HG03342 (cell line): ENCODE measurements at regions not wholly inside any gene's neighbourhood (a gene's known extent, or its start where the extent isn't known, plus 50 kb on each side); places are given as distances from the start of the nearest gene placed in this dataset.

Experiments used
- ATAC-seq: cut with Tn5 transposase; IDR thresholded peaks from one replicate; pipeline ENCODE4 v1.9.1; 2021; ENCODE audit warnings: mild to moderate bottlenecking, moderate library complexity; ENCODE audit not compliant: unreplicated experiment

GRCh38 chr6:45791211-45792168 lies 224.2 kb downstream of the CLIC5 start:
- no peak for ATAC-seq

DNA sequence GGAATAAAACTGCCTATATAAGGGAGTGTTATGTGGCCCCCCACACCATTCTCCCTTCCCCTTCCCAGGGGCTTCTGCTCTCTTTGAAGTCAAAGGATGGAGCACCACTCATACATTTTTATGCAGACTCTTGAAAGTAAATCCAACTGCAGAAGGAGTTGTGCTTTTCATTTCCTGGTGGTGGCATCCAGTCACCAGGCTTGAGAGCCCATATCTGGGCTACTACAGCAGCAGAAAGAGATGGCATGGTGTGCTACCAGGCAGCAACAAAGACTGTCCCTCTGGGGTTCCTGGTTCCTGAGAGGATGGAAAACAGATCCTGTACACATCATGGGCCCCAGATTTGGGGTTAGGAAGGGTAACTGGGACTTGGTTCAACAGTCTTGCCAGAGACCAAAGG lies 226.4 kb downstream of the CLIC5 start:
- ATAC-seq, result no peak

DNA sequence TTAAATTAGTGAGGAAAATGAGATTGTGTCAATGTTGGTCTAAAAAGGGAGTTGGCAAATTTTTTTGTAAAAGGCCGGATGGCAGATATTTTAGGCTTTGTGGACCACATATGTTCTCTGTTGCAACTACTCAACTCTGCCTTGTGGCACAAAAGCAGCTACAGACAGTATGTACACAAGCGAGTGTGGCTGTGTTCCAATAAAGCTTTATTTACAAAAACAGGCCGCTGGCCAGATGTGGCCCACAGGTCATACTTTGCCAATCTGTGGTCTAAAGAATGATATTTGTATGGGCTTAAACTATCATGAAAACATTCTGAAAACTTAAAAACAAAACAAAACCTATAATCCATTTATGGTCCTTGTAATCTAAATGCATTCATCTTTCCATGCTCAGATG lies 228.3 kb downstream of the CLIC5 start:
- ATAC-seq, result no peak

- no peak for ATAC-seq
These were observed 229.3 kb downstream of the CLIC5 start for GRCh38 chr6:45786355-45786781.

DNA sequence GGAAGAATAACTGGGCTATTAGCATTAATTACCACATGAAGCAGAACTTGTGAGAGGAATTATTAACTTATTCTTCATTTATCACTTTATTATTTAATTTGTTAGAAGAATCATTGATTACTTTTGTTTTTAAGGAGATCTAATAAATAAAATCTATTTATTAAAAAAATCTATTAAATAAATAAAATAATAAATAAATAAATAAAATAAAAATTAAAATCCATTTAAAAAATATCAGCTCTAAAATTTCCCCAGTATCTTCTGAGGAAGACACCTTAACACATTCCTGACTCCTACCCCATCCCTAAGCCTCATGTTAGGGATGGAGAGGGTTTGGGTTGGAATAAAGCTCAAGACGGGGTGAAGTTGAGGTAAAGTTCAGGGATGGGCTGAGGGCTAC lies 231.4 kb downstream of the CLIC5 start:
- no peak for ATAC-seq

GRCh38 chr6:45783716-45784115 lies 231.9 kb downstream of the CLIC5 start:
- ATAC-seq, result no peak

DNA sequence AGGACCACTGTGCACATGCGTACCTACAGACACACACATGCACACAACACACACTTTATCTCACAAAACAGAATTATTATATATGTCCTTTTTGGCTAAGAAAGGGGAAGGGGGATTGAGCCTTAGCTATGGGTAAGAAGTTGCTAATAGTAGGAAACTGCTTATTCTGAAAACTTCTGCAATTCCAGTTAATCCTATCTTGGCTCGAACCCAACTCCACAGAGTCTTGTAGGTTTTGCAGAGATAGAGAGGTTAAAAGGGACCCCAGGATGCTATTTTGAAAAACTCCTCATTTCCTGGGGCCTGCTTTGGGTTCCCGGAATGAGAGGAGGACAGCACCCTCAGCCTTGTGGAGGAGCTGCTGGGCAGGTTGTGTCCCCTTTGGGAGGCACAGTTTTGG lies 233.8 kb downstream of the CLIC5 start:
- ATAC-seq, result no peak

- ATAC-seq, result no peak
These were observed 235.1 kb downstream of the CLIC5 start for GRCh38 chr6:45780523-45780922.

- ATAC-seq, result no peak
These were observed 240.5 kb downstream of the CLIC5 start for GRCh38 chr6:45775026-45775697.

GRCh38 chr6:45773906-45774305 lies 241.8 kb downstream of the CLIC5 start:
- no peak for ATAC-seq

DNA sequence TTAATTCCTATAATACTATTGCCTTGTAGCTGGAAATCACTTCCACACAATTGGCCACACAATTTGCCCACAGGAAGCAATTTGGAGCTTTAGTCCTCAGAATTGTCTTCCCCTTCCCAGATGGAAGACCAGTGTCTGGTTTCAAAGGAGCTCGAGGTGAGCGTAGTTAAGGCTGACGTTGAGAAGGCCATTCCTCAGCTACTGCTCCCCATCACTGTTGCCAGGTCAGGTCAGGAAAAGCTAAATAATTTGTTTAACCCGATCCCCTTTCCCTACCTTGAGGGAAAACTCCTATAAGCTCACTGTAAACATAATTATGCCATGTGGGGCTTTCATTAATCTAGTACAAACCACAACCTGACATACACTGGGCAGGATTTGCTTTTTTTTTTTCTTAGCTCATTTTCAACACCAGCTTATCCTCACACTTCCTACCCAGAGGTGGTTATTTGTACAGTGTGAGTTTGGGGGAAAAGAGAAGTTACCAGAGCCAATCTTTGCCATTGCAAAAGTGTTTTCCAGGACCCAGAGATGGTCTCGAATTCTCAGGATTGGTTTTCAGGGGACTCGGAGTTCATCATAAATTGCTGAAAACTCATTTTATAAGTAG lies 242.7 kb downstream of the CLIC5 start:
- ATAC-seq, result no peak

DNA sequence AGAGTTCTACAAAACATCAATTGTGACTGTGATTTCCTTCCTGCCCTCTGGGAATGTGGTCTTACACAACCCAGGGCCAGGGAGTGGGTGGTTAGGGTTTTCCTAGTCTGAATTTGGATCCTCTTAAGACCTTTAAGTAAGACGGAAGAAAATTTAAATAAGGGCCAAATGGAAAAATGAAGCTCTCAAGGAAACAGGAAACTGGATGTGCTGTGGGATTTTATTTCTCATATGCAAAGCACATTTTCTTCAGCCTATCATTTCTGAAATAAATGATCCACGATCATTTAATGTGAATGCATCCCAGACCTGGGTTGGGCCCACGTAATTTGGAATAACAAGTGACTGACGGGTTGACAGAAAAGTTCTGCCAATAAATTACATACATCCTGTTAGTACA lies 243.6 kb downstream of the CLIC5 start:
- ATAC-seq, result no peak

GRCh38 chr6:45763281-45763680 lies 252.4 kb downstream of the CLIC5 start:
- no peak for ATAC-seq

- no peak for ATAC-seq
These were observed 256.2 kb downstream of the CLIC5 start for GRCh38 chr6:45759472-45759810.

GRCh38 chr6:45758787-45759471 lies 256.7 kb downstream of the CLIC5 start:
- ATAC-seq, result no peak

DNA sequence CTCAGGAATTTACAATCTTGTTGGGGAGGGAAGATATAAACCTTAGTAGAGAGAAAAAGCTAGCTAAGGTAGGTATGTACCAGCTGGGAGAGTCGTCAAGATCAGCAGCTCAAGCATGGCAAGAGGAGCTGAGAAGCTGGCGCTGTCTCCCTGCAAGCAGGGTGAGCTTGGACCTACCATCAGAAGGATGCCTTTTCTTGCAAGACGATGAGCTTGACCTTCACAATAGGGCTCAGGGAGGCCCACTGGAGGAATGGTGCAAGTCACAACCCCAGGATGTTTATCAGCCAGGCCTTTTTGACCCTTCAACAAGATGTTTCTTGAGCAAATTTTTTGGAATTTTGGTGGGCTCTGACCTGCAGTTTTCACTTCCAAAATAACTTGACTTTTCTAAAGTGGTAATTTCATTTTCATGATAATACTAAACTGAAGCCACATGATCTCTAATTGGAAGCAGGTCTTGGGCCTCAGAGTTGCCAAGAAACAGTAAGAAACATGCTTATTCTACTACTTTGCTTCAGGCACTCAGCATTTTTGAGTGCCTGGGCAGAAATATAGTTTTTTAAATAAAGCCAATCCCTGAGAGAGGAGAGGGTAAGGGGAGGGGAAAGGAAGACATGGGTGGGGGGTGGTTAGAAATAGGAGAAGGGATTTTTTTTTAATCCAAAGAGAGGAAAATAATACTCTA lies 258.1 kb downstream of the CLIC5 start:
- no peak for ATAC-seq

- no peak for ATAC-seq
These were observed 259.1 kb downstream of the CLIC5 start for GRCh38 chr6:45756606-45757005.

- ATAC-seq, result no peak
These were observed 261.2 kb downstream of the CLIC5 start for GRCh38 chr6:45754432-45754831.

GRCh38 chr6:45746046-45746445 lies 269.6 kb downstream of the CLIC5 start:
- ATAC-seq, result no peak

GRCh38 chr6:45743028-45743615 lies 272.5 kb downstream of the CLIC5 start:
- ATAC-seq, result no peak
